ENCODE measurements at regions not wholly inside any gene's neighbourhood (a gene's known extent, or its start where the extent isn't known, plus 50 kb on each side); places are given as distances from the start of the nearest gene placed in this dataset.

DNA sequence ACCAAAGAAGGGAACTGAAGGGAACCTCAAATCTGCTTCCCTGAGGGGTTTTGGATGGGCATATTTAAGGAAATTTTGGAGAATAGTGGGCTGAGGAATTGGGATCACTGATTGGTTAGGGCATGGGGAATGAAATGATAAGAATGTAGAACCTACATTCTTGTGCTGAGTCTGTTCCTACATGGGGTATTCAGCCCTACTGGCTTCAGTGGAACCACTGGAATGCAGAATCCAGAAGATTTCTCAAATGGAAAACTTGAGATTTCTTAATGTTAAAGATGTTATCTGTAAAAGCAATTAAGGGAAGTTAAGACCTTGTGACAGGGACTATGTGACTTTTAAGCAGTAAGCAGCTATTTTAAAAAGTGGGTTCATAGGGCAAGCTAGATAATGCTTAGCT, 1062.4 kb downstream of the AGBL1 start:
- TF ChIP-seq JUN (IDR thresholded peaks at IDR 0.05; ENCODE audit: low read depth, low read length): no peak
- TF ChIP-seq POLR2AphosphoS5 (IDR thresholded peaks at IDR 0.05; ENCODE audit: low read depth, low read length): no peak
- TF ChIP-seq CTCF (IDR thresholded peaks at IDR 0.05; ENCODE audit: control extremely low read depth in 1 of 3, insufficient read depth in 1 of 3, low read depth in 1 of 3, low read length in 3 of 3): no peak
- no peak for TF ChIP-seq EZH2 (IDR thresholded peaks at IDR 0.05; ENCODE audit: low read depth, low read length, severe bottlenecking)
- TF ChIP-seq TBP (IDR thresholded peaks at IDR 0.05; ENCODE audit: low read depth, low read length): no peak
